ENCODE measurements at regions not wholly inside any gene's neighbourhood (a gene's known extent, or its start where the extent isn't known, plus 50 kb on each side); places are given as distances from the start of the nearest gene placed in this dataset.
"Not testable (repeated sequence)": the region's sequence is repeated elsewhere in the genome, so short reads cannot be mapped to it uniquely, and the experiment has no call there.

DNA sequence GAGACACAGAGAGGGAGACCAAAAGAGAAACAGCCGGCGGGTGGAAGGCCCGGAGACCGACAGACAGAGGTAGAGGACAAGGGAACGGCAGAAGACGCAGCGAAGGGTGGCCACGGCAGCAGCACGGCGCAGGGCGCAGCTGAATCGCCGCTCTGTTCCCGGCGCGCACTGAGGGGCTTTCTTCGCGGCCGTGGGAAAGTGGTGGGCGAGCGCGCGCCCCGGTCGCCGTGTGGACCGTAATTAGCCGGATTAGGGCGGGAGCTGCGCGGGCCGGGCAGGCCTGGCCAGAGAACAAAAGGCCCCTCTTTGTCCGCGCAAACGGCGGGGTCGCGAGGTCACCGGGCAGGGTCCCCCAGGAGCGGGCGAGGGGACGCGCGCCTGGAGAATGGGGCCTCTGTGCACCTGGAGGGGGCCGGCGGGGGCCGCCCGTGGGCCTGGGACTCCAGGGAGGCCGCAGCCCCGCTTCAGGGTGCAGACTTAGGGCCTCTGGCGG, 158.3 kb downstream of the ZFP36L2 start:
- Histone ChIP-seq H3F3A (ENCODE audit: low read depth) (no peaks in the 10 kb centered on the region), H3K4me1 (ENCODE audit: insufficient read depth, low read length, poor library complexity, severe bottlenecking) (peaks cover under 1% of the 10 kb centered on the region), H3K79me2 (ENCODE audit: insufficient read depth, low read length) (no peaks in the 10 kb centered on the region), H3K9me3 (ENCODE audit: insufficient read depth, low read depth, low read length) (no peaks in the 10 kb centered on the region), H2AFZ (ENCODE audit: low read length) (no peak overlapping the region), H4K20me1 (ENCODE audit: insufficient read depth, low read length, poor library complexity, severe bottlenecking) (no peaks in the 10 kb centered on the region), H3K9ac (ENCODE audit: low read depth, low read length, poor library complexity, severe bottlenecking) (no peak overlapping the region), H3K4me2 (ENCODE audit: low read depth, low read length, poor library complexity, severe bottlenecking) (no peak overlapping the region), H3K36me3 (ENCODE audit: insufficient read depth, low read length) (no peaks in the 10 kb centered on the region), H3K9me2 (replicated peaks; ENCODE audit: low read depth, low read length) (no peaks in the 10 kb centered on the region), H3K27me3 (ENCODE audit: insufficient read depth, low read length, poor library complexity, severe bottlenecking) (no peaks in the 10 kb centered on the region), H3K4me3 (ENCODE audit: low read length, poor library complexity, severe bottlenecking) (no peak overlapping the region)
- TF ChIP-seq EZH2phosphoT487 (IDR thresholded peaks at IDR 0.05; ENCODE audit: borderline replicate concordance) = no peak
- TF ChIP-seq, protein P1, sequence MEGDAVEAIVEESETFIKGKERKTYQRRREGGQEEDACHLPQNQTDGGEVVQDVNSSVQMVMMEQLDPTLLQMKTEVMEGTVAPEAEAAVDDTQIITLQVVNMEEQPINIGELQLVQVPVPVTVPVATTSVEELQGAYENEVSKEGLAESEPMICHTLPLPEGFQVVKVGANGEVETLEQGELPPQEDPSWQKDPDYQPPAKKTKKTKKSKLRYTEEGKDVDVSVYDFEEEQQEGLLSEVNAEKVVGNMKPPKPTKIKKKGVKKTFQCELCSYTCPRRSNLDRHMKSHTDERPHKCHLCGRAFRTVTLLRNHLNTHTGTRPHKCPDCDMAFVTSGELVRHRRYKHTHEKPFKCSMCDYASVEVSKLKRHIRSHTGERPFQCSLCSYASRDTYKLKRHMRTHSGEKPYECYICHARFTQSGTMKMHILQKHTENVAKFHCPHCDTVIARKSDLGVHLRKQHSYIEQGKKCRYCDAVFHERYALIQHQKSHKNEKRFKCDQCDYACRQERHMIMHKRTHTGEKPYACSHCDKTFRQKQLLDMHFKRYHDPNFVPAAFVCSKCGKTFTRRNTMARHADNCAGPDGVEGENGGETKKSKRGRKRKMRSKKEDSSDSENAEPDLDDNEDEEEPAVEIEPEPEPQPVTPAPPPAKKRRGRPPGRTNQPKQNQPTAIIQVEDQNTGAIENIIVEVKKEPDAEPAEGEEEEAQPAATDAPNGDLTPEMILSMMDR (conservative IDR thresholded peaks at IDR 0.05; ENCODE audit: low read length) = no peak

DNA sequence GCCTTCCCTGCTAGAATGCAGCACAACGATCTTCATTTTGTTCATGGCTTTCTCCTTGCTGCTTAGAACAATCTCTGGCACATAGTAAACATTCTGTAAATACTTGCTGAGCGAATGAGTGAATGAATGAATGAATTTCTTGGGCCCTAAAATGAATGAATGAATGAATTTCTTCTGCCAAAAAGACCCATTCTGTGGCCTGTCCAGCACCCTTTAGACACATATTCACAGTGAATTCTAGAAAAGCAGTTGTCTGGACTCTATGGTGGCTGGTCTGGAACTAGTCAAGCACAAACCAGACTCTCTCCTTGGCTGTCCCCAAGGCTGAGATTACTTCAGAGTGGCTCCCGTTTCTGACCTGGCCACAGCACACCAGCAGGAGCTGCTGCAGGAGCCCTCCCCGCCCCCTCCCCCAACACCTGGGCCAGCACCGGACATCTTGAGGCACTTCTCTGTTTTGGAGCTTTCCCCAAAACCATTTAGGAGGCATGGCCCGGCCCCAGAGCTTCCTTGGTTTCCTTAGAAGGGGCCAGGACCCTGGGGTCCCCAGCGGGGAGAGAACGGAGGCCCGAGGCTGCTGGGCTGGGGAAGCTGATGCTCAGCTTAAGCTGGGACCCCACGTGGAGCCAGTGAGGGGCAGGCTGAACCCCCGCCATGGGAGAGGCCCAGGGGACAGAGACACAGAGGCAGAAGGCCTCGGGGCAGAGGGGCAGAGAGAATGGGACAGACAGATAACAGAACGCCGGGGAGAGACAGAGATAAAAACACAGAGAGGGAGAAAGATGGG, 159.0 kb downstream of the ZFP36L2 start:
- Histone ChIP-seq H3K36me3 (ENCODE audit: insufficient read depth, low read length) (no peaks in the 10 kb centered on the region), H3K4me3 (ENCODE audit: low read length, poor library complexity, severe bottlenecking) (no peak overlapping the region), H3K4me1 (ENCODE audit: insufficient read depth, low read length, poor library complexity, severe bottlenecking) (no peaks in the 10 kb centered on the region), H3K9me3 (ENCODE audit: insufficient read depth, low read depth, low read length) (no peaks in the 10 kb centered on the region), H3K27me3 (ENCODE audit: insufficient read depth, low read length, poor library complexity, severe bottlenecking) (no peaks in the 10 kb centered on the region), H3K9ac (ENCODE audit: low read depth, low read length, poor library complexity, severe bottlenecking) (no peak overlapping the region), H3K79me2 (ENCODE audit: insufficient read depth, low read length) (no peaks in the 10 kb centered on the region), H2AFZ (ENCODE audit: low read length) (no peak overlapping the region), H3K9me2 (replicated peaks; ENCODE audit: low read depth, low read length) (no peaks in the 10 kb centered on the region), H4K20me1 (ENCODE audit: insufficient read depth, low read length, poor library complexity, severe bottlenecking) (no peaks in the 10 kb centered on the region), H3K4me2 (ENCODE audit: low read depth, low read length, poor library complexity, severe bottlenecking) (no peak overlapping the region), H3F3A (ENCODE audit: low read depth) (no peaks in the 10 kb centered on the region)
- TF ChIP-seq, protein P1 (conservative IDR thresholded peaks at IDR 0.05; ENCODE audit: low read length) = no peak
- TF ChIP-seq EZH2phosphoT487 (IDR thresholded peaks at IDR 0.05; ENCODE audit: borderline replicate concordance) = no peak

DNA sequence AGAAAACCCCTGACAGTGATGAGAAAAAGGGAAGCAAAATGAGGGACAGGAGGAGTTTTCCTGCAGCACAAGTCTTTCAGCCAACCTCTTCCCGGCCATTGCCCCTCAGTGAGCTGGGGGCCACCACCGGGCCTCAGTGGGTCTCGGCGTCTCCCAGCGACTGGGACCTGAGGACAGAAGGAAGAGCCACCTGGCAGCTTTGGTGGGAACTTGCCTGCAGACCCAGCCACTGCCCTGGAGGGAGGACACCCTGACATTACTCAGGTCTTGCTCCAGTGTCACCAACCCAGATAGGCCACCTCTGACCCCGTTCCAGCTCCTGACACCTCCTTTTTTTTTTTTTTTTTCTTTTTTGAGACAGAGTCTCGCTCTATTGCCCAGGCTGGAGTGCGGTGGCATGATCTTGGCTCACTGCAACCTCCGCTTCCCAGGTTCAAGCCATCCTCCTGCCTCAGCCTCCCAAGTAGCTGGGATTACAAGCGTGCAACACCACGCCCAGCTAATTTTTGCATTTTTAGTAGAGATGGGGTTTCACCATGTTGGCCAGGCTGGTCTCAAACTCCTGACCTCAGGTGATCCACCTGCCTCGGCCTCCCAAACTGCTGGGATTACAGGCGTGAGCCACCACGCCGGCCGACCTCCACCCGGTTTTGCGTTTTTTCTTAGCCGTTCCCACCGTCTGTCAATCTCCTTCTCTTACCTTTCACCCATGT, 159.7 kb downstream of the ZFP36L2 start:
- not testable (repeated sequence) for H3K27me3 ChIP-seq (ENCODE audit: insufficient read depth, low read length, poor library complexity, severe bottlenecking); H3K79me2 ChIP-seq (ENCODE audit: insufficient read depth, low read length); H3K4me2 ChIP-seq (ENCODE audit: low read depth, low read length, poor library complexity, severe bottlenecking); H3F3A ChIP-seq (ENCODE audit: low read depth); H3K36me3 ChIP-seq (ENCODE audit: insufficient read depth, low read length); H2AFZ ChIP-seq (ENCODE audit: low read length); H3K4me3 ChIP-seq (ENCODE audit: low read length, poor library complexity, severe bottlenecking); H4K20me1 ChIP-seq (ENCODE audit: insufficient read depth, low read length, poor library complexity, severe bottlenecking); H3K9me3 ChIP-seq (ENCODE audit: insufficient read depth, low read depth, low read length); H3K4me1 ChIP-seq (ENCODE audit: insufficient read depth, low read length, poor library complexity, severe bottlenecking); H3K9me2 ChIP-seq (replicated peaks; ENCODE audit: low read depth, low read length); H3K9ac ChIP-seq (ENCODE audit: low read depth, low read length, poor library complexity, severe bottlenecking)

All from Loucy (cell line).